Endothelial cell of umbilical vein (primary cell): ENCODE measurements at regions not wholly inside any gene's neighbourhood (a gene's known extent, or its start where the extent isn't known, plus 50 kb on each side); places are given as distances from the start of the nearest gene placed in this dataset.

Experiments
- BruUV-seq: library from RNA; stranded (reverse); fragments of 400-500 nt; replicated peaks from 2 replicates; lab custom pipeline; 2021; lab: Mats Ljungman, UMichigan
- CTCF ChIA-PET: fragments of 300-600, 350-600 bp; sonication (Branson Sonifier 250); formaldehyde crosslinking; loops from one replicate; lab custom pipeline; 2021; ENCODE audit warnings: antibody characterized with exemption, inconsistent platforms; lab: Charles Lee
- POLR2A ChIA-PET: fragments of 300-600, 350-600 bp; sonication (Branson Sonifier 250); formaldehyde crosslinking; loops from one replicate; lab custom pipeline; 2021; ENCODE audit warnings: antibody characterized with exemption, inconsistent platforms; lab: Charles Lee
- DNase-seq: peaks from one replicate; pipeline ENCODE4 v3.0.0-alpha.2; 2011; ENCODE audit warnings: low read depth, low spot score
- FAIRE-seq: peaks from 2 replicates; lab custom pipeline; 2011; peaks lifted over from hg19 to GRCh38; lab: Jason Lieb, UNC
- H2AFZ ChIP-seq: 2 replicates; pipeline ENCODE4 v1.6.0; 2012; ENCODE audit warnings: low read depth, low read length, control low read depth, inconsistent platforms
- H3K27ac ChIP-seq: 2 replicates; pipeline ENCODE4 v1.5.1; 2011; ENCODE audit warnings: low read depth, mild to moderate bottlenecking, control low read depth, low read length, moderate library complexity; ENCODE audit not compliant: insufficient read depth
- H3K27me3 ChIP-seq, 2 experiments: 2 replicates each; pipeline versions ENCODE4 v1.6.0 to v1.6.1; 2011; ENCODE audit warnings: low read length in 2 of 2, mixed read lengths in 1 of 2; ENCODE audit not compliant: control insufficient read depth in 2 of 2, insufficient read depth in 2 of 2
- H3K36me3 ChIP-seq, 2 experiments: 2 replicates in 1 of 2; 3 replicates in 1 of 2; pipeline ENCODE4 v1.5.1; 2011; ENCODE audit warnings: low read length in 2 of 2, mild to moderate bottlenecking in 1 of 2, moderate library complexity in 1 of 2; ENCODE audit not compliant: control insufficient read depth in 2 of 2, insufficient read depth in 2 of 2; ENCODE audit errors: extremely low read depth in 1 of 2
- H3K4me1 ChIP-seq: 3 replicates; pipeline ENCODE4 v1.5.1; 2011; ENCODE audit warnings: mild to moderate bottlenecking, low read length; ENCODE audit not compliant: control insufficient read depth, insufficient read depth; ENCODE audit errors: extremely low read depth
- H3K4me2 ChIP-seq: 2 replicates; pipeline ENCODE4 v1.6.1; 2011; ENCODE audit warnings: low read length, control low read depth, mixed read lengths; ENCODE audit not compliant: insufficient read depth
- H3K4me3 ChIP-seq, 3 experiments: fragments of 200-600 bp in 1 of 3; sonication (generic), shearing (Covaris generic) in 1 of 3; replicated peaks in 1 of 3; 2 replicates each; pipeline ENCODE4 v1.5.1; 2011 to 2016; ENCODE audit warnings: control low read depth in 3 of 3, low read length in 3 of 3, mild to moderate bottlenecking in 2 of 3, inconsistent platforms in 1 of 3, low read depth in 1 of 3, moderate library complexity in 1 of 3; ENCODE audit not compliant: insufficient read depth in 1 of 3
- H3K79me2 ChIP-seq: 2 replicates; pipeline ENCODE4 v1.6.0; 2012; ENCODE audit warnings: low read length, inconsistent platforms; ENCODE audit not compliant: control insufficient read depth, insufficient read depth
- H3K9ac ChIP-seq: replicated peaks from 2 replicates; pipeline ENCODE3; 2011; ENCODE audit warnings: low read length, control low read depth; ENCODE audit not compliant: insufficient read depth; ENCODE audit errors: extremely low read depth
- H3K9me1 ChIP-seq: replicated peaks from 3 replicates; pipeline ENCODE4 v1.6.0; 2011; ENCODE audit warnings: mild to moderate bottlenecking, low read length; ENCODE audit not compliant: control insufficient read depth, insufficient read depth; ENCODE audit errors: extremely low read depth
- H3K9me3 ChIP-seq: replicated peaks from 2 replicates; pipeline ENCODE4 v1.5.1; 2012; ENCODE audit warnings: low read length, inconsistent platforms; ENCODE audit not compliant: control insufficient read depth, insufficient read depth
- H4K20me1 ChIP-seq: replicated peaks from 2 replicates; pipeline ENCODE3; 2011; ENCODE audit warnings: mild to moderate bottlenecking, low read length; ENCODE audit not compliant: control insufficient read depth, insufficient read depth; ENCODE audit errors: extremely low read depth
- EZH2 ChIP-seq: IDR thresholded peaks from 2 replicates; pipeline ENCODE4 v1.6.1; 2012; ENCODE audit warnings: borderline replicate concordance, low read depth, mild to moderate bottlenecking, moderate library complexity, low read length, inconsistent platforms; ENCODE audit not compliant: severe bottlenecking
- FOS ChIP-seq: IDR thresholded peaks from 2 replicates; pipeline ENCODE4 v1.6.1; 2011; ENCODE audit warnings: mild to moderate bottlenecking, low read length, moderate library complexity, borderline replicate concordance; ENCODE audit not compliant: insufficient read depth
- GATA2 ChIP-seq: IDR thresholded peaks from 2 replicates; pipeline ENCODE4 v1.7.0; 2011; ENCODE audit warnings: low read depth, mild to moderate bottlenecking, moderate library complexity, mixed read lengths, low read length; ENCODE audit not compliant: insufficient read length, insufficient read depth
- JUN ChIP-seq: IDR thresholded peaks from 2 replicates; pipeline ENCODE4 v1.6.1; 2011; ENCODE audit warnings: borderline replicate concordance, low read depth; ENCODE audit not compliant: insufficient read length, insufficient read depth
- MYC ChIP-seq: IDR thresholded peaks from one replicate; pipeline ENCODE4 v1.6.1; 2011; ENCODE audit warnings: mild to moderate bottlenecking, low read depth, low read length
- POLR2A ChIP-seq: IDR thresholded peaks from 2 replicates; pipeline ENCODE4 v1.6.1; 2012; ENCODE audit warnings: low read depth, mild to moderate bottlenecking, control low read depth, low read length
- POLR2AphosphoS5 ChIP-seq: IDR thresholded peaks from 2 replicates; pipeline ENCODE4 v1.6.1; 2012; ENCODE audit warnings: low read depth, mild to moderate bottlenecking, control low read depth, low read length, moderate library complexity; ENCODE audit not compliant: insufficient read depth
- dilution Hi-C: fragments of 300-500 bp; cut with MboI; formaldehyde crosslinking; loops from one replicate; pipeline ENCODE4 v1.15.0; 2019; ENCODE audit warnings: low sequenced_read_pairs; ENCODE audit not compliant: extremely low pct_ligation_motif_present
- intact Hi-C: fragments of 100-400 bp; cut with micrococcal nuclease; formaldehyde crosslinking; loops from one replicate; pipeline ENCODE4 v1.10.0; 2022
- TF ChIP-seq, protein P1 (sequence below): IDR thresholded peaks from 2 replicates; pipeline ENCODE4 v1.6.1; 2011; ENCODE audit not compliant: insufficient read depth, insufficient read length
- TF ChIP-seq, protein P2 (sequence below), 2 donors: IDR thresholded peaks; 1 replicate in 1 of 2; 2 replicates in 1 of 2; pipeline ENCODE4 v1.5.1; 2011; ENCODE audit warnings: low read length in 2 of 2, mild to moderate bottlenecking in 2 of 2, moderate library complexity in 2 of 2, control low read depth in 1 of 2, inconsistent platforms in 1 of 2, low read depth in 1 of 2; ENCODE audit not compliant: insufficient read depth in 1 of 2; ENCODE audit errors: extremely low read depth in 1 of 2

GRCh38 chr2:16227811-16228462 is 287.6 kb downstream of the MYCN start:
- POLR2A ChIA-PET, result no interaction called here
- Histone ChIP-seq H3K27ac (no peak overlapping the region), H3K4me2 (no peak overlapping the region), H3K9me3 (no peaks in the 10 kb centered on the region), H2AFZ (no peak overlapping the region), H3K36me3 (no peaks in the 10 kb centered on the region), H3K79me2 (no peaks in the 10 kb centered on the region), H3K4me3 (no peak overlapping the region), H4K20me1 (no peaks in the 10 kb centered on the region), H3K4me1 (no peaks in the 10 kb centered on the region), H3K9me1 (no peaks in the 10 kb centered on the region), H3K9ac (no peak overlapping the region), H3K27me3 (no peaks in the 10 kb centered on the region)
- no TSS peak for BruUV-seq
- DNase-seq, result no peak
- intact Hi-C loops, result no loop called here
- TF ChIP-seq EZH2 (no peak), POLR2AphosphoS5 (no peak), MYC (no peak), GATA2 (no peak), FOS (no peak), JUN (no peak), POLR2A (no peak)
- TF ChIP-seq, protein P1, sequence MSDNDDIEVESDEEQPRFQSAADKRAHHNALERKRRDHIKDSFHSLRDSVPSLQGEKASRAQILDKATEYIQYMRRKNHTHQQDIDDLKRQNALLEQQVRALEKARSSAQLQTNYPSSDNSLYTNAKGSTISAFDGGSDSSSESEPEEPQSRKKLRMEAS, result no peak
- TF ChIP-seq, protein P2, sequence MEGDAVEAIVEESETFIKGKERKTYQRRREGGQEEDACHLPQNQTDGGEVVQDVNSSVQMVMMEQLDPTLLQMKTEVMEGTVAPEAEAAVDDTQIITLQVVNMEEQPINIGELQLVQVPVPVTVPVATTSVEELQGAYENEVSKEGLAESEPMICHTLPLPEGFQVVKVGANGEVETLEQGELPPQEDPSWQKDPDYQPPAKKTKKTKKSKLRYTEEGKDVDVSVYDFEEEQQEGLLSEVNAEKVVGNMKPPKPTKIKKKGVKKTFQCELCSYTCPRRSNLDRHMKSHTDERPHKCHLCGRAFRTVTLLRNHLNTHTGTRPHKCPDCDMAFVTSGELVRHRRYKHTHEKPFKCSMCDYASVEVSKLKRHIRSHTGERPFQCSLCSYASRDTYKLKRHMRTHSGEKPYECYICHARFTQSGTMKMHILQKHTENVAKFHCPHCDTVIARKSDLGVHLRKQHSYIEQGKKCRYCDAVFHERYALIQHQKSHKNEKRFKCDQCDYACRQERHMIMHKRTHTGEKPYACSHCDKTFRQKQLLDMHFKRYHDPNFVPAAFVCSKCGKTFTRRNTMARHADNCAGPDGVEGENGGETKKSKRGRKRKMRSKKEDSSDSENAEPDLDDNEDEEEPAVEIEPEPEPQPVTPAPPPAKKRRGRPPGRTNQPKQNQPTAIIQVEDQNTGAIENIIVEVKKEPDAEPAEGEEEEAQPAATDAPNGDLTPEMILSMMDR (IDR thresholded peaks at IDR 0.05; ENCODE audit: extremely low read depth in 1 of 2, insufficient read depth in 1 of 2, low read depth in 1 of 2, low read length in 2 of 2), result no peak
- FAIRE-seq, result no peak
- CTCF ChIA-PET, result no interaction called here
- dilution Hi-C loops, result no loop called here
